ENCODE measurements at regions not wholly inside any gene's neighbourhood (a gene's known extent, or its start where the extent isn't known, plus 50 kb on each side); places are given as distances from the start of the nearest gene placed in this dataset.

DNA sequence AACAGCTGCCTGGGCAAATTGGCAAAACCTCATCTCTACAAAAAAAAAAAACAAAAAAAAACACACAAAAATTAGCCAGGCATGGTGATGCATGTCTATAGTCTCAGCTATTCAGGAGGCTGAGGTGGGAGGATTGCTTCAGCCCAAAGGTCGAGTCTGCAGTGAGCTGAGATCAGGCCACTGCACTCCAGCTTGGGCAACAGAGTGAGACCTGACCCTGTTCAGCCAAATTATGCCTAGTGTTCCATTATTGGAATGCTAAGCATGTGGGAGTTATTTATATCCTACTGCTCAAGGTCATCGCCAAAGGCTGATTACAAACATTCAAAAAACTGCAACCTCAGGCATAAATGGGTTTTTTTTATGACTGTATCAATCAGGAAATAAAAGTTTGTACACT is 1251.0 kb upstream of the PCDH9 start:
- FAIRE-seq = no peak
- CTCF ChIA-PET (ENCODE audit: partially characterized antibody) = no interaction called here

More for the DNA sequence above, 1251.0 kb upstream of the PCDH9 start:
- Histone ChIP-seq H2BK5ac (ENCODE audit: low read depth, low read length) (no peak overlapping the region), H3K4me2 (ENCODE audit: insufficient read depth in 1 of 2, low read depth in 2 of 2, low read length in 2 of 2) (no peak overlapping the region), H3K27me3 (replicated peaks in 1 of 4; ENCODE audit: control insufficient read depth in 3 of 4, extremely low read depth in 1 of 4, insufficient read depth in 3 of 4, low read length in 3 of 4) (no peaks in the 10 kb centered on the region), H3K23me2 (ENCODE audit: low read depth, low read length) (no peaks in the 10 kb centered on the region), H3K23ac (ENCODE audit: insufficient read length) (no peak overlapping the region), H2AFZ (ENCODE audit: low read length) (no peak overlapping the region), H3K36me3 (ENCODE audit: control insufficient read depth in 2 of 4, insufficient read depth in 4 of 4, low read length in 3 of 4) (no peaks in the 10 kb centered on the region), H3K27ac (ENCODE audit: low read depth, low read length) (no peak overlapping the region), H3K4me3 (ENCODE audit: extremely low read depth in 1 of 4, insufficient read depth in 2 of 4, low read depth in 3 of 4, low read length in 4 of 4) (no peak overlapping the region), H2BK20ac (ENCODE audit: low read length) (no peak overlapping the region), H4K20me1 (replicated peaks in 1 of 2; ENCODE audit: control insufficient read depth in 1 of 2, insufficient read depth in 2 of 2, low read length in 2 of 2) (no peaks in the 10 kb centered on the region), H2BK15ac (ENCODE audit: low read length) (no peak overlapping the region), H4K5ac (ENCODE audit: insufficient read length, low read depth, low read length) (no peak overlapping the region), H2BK120ac (replicated peaks; ENCODE audit: low read depth, low read length) (no peak overlapping the region), H4K91ac (replicated peaks; ENCODE audit: insufficient read length, low read length) (no peak overlapping the region), H3K9me3 (ENCODE audit: insufficient read depth in 2 of 2, low read depth in 1 of 2, low read length in 1 of 2) (no peaks in the 10 kb centered on the region), H3K56ac (replicated peaks; ENCODE audit: insufficient read length, low read depth, low read length) (no peak overlapping the region), H3K9ac (replicated peaks in 1 of 4; ENCODE audit: extremely low read depth in 1 of 4, low read depth in 3 of 4, low read length in 3 of 4) (no peak overlapping the region), H2BK12ac (ENCODE audit: low read depth, low read length) (no peak overlapping the region), H3K14ac (ENCODE audit: insufficient read length) (no peak overlapping the region), H3K4me1 (replicated peaks in 1 of 4; ENCODE audit: control insufficient read depth in 3 of 4, insufficient read depth in 4 of 4, low read length in 3 of 4) (no peaks in the 10 kb centered on the region), H2AK5ac (ENCODE audit: low read depth, low read length) (no peak overlapping the region), H3K18ac (ENCODE audit: extremely low read depth, low read length) (no peak overlapping the region), H4K8ac (ENCODE audit: extremely low read depth, insufficient read depth, low read length) (no peak overlapping the region), H3K79me2 (ENCODE audit: control insufficient read depth in 1 of 2, insufficient read depth in 2 of 2, low read length in 2 of 2) (no peaks in the 10 kb centered on the region), H3K4ac (replicated peaks; ENCODE audit: insufficient read length, low read depth, low read length) (no peak overlapping the region), H3K79me1 (ENCODE audit: low read depth, low read length) (no peaks in the 10 kb centered on the region)
- POLR2A ChIA-PET (ENCODE audit: partially characterized antibody) = no interaction called here
- TF ChIP-seq, protein P1, sequence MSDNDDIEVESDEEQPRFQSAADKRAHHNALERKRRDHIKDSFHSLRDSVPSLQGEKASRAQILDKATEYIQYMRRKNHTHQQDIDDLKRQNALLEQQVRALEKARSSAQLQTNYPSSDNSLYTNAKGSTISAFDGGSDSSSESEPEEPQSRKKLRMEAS (IDR thresholded peaks at IDR 0.05) = no peak
- TF ChIP-seq SRF (IDR thresholded peaks at IDR 0.05; ENCODE audit: low read depth, low read length) (no peak), KDM4A (IDR thresholded peaks at IDR 0.05; ENCODE audit: low read depth, low read length, severe bottlenecking) (no peak), TEAD4 (IDR thresholded peaks at IDR 0.05; ENCODE audit: low read depth, low read length) (no peak), PHF8 (conservative IDR thresholded peaks at IDR 0.05; ENCODE audit: low read depth, low read length) (no peak)
- 100% methylated on average over 2 of the region's 2 CpGs; no CpG with 5 or more reads in 1 of the 2 experiments for WGBS, 2 experiments (ENCODE audit: extremely low coverage in 1 of 2, insufficient coverage in 1 of 2, insufficient read length in 1 of 2, insufficient replicate concordance in 2 of 2, low coverage in 1 of 2, low lambda C conversion rate in 2 of 2, missing lambda C conversion rate in 1 of 2)
- no peak for DNase-seq (ENCODE audit: low read depth in 1 of 2, low spot score in 2 of 2)

Measured in H1 (cell line).